ENCODE measurements at regions not wholly inside any gene's neighbourhood (a gene's known extent, or its start where the extent isn't known, plus 50 kb on each side); places are given as distances from the start of the nearest gene placed in this dataset.

GRCh38 chr14:30218907-30219306, 291.3 kb upstream of the PRKD1 start:
- TF ChIP-seq ZFX (IDR thresholded peaks at IDR 0.05; ENCODE audit: borderline replicate concordance), result no peak
- no peak for TF ChIP-seq CTCF (IDR thresholded peaks at IDR 0.05)
- no peak overlapping the region for H3K27ac ChIP-seq

GRCh38 chr14:30221546-30221945, 293.9 kb upstream of the PRKD1 start:
- H3K27ac ChIP-seq, result no peak overlapping the region
- no peak for TF ChIP-seq CTCF (IDR thresholded peaks at IDR 0.05)

GRCh38 chr14:30223385-30223785, 295.7 kb upstream of the PRKD1 start:
- TF ChIP-seq ZFX (IDR thresholded peaks at IDR 0.05; ENCODE audit: borderline replicate concordance), result no peak
- TF ChIP-seq CTCF (IDR thresholded peaks at IDR 0.05), result no peak
- no peak overlapping the region for H3K27ac ChIP-seq

DNA sequence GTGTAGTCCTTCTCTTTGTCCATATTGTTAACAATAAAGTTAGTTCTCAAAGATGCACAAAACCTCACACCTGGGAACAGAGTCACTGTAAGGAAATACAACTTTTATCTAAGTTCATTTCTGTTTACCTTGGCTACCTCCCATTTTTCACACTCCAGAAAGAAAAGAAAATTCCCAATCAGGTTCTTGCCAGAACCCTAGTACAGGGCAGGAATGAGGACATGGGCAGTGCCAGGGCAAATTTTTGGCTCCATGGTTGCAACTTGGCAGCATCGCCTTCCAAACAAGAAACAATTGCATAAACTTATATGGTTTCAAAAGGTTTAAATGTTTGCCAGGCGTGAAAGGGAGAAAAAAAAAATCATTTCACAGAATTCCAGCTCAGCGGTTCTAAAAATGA, 296.3 kb upstream of the PRKD1 start:
- H3K27ac ChIP-seq, result no peak overlapping the region

DNA sequence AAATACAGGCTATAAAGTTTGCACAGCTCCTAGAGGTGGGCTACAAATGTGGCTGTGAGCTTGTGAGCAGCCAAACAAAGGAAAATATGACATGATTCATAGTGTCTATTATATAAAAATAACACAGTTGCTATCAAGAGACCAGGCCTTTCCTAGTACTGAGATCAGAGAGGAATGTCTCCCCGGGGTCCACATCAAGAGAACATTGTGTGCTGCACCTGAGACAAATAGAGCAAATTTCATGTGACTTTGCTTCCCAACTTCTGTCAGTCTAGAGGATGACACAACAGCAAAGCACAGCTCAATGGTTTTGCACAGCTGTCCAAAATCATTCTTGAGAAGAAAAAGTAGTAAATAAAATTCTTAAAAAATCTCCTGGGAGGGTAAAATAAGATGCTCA, 297.5 kb upstream of the PRKD1 start:
- no peak for TF ChIP-seq ZFX (IDR thresholded peaks at IDR 0.05; ENCODE audit: borderline replicate concordance)
- TF ChIP-seq CTCF (IDR thresholded peaks at IDR 0.05), result no peak
- no peak overlapping the region for H3K27ac ChIP-seq

More for the DNA sequence above, 296.3 kb upstream of the PRKD1 start:
- TF ChIP-seq CTCF (IDR thresholded peaks at IDR 0.05) (no peak), ZFX (IDR thresholded peaks at IDR 0.05; ENCODE audit: borderline replicate concordance) (no peak)

GRCh38 chr14:30227436-30227835, 299.8 kb upstream of the PRKD1 start:
- no peak overlapping the region for H3K27ac ChIP-seq
- no peak for TF ChIP-seq CTCF (IDR thresholded peaks at IDR 0.05)
- no peak for TF ChIP-seq ZFX (IDR thresholded peaks at IDR 0.05; ENCODE audit: borderline replicate concordance)

- no peak for TF ChIP-seq CTCF (IDR thresholded peaks at IDR 0.05)
- TF ChIP-seq ZFX (IDR thresholded peaks at IDR 0.05; ENCODE audit: borderline replicate concordance), result no peak
- H3K27ac ChIP-seq, result no peak overlapping the region
These were observed 300.2 kb upstream of the PRKD1 start for GRCh38 chr14:30227876-30228275.
